Eye (tissue), 1 donor: ENCODE measurements at regions not wholly inside any gene's neighbourhood (a gene's known extent, or its start where the extent isn't known, plus 50 kb on each side); places are given as distances from the start of the nearest gene placed in this dataset.

Source experiments
- DNase-seq: peaks from one replicate; pipeline ENCODE4 v3.0.0-alpha.2; 2015

DNA sequence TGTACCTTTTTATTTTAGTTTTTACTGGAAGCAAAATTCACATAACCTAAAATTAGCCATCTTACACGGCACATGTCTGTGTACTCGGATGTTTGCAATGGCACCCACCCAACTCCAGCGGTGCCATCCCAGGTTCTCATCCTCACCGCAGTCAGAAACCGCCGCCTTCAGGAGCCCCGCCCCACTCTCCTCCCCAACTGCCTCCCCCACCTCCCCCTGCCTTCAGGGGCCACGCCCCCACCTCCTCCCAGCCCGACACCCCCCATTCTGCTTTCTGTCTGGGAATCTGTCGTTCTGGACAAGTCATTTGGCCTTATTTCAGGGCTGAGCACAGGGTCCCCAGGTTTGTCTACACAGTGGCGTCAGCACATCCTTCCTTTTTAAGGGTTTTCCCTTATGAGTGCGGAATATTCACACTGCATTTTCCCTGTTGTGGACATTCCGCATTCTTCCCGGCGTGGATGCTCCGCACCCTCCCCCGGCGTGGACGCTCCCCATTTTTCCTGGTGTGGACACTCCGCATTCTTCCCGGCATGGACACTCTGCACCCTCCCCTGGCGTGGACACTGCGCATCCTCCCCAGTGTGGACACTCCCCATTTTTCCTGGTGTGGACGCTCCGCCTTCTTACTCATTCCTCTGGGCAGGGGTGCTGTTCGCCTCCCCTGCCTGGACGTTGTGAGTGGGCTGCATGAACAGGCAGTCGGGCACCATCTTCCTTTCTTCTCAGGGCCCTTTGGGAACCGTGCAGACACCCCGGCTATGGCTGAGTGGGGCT lies 135.4 kb upstream of the NKX1-1 start:
- no peak for DNase-seq

DNA sequence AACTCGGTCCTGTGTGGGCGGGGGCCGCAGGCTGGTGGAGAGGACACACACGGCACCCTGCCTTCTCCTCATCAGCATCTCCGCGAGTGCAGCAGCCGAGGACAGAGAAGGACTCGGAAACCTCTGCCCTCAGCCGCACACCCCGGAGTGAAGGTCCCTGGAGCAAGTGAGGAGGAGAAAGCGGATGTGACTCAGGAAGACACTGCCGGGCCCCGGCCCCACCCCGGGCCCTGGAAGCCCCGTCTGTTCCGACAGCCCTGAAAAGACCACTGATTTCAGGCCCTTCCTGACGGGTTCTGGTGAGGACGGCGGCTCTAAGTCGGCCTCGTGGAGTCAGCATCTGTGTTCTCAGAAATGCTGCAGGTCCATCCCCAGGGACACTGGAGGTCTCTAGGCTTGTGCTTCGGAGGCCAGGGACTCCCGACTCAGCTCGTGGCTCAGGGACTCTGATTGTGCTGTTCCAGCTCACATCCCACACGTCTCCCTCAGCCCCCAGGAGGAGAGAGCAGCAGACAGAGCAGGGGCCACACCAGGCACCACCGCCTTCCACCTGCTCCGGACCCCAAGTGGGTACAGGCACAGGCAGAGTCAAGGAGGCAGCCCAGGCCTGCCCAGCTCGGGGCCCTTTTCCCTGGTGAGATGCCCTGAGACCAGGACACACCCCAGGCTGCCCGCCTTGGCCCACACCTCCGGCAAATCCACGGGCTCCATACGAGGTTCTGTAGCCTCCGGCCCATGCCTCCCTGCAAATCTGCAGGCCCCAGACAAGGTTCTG lies 134.5 kb upstream of the NKX1-1 start:
- peak; percentile 24 for DNase-seq

DNA sequence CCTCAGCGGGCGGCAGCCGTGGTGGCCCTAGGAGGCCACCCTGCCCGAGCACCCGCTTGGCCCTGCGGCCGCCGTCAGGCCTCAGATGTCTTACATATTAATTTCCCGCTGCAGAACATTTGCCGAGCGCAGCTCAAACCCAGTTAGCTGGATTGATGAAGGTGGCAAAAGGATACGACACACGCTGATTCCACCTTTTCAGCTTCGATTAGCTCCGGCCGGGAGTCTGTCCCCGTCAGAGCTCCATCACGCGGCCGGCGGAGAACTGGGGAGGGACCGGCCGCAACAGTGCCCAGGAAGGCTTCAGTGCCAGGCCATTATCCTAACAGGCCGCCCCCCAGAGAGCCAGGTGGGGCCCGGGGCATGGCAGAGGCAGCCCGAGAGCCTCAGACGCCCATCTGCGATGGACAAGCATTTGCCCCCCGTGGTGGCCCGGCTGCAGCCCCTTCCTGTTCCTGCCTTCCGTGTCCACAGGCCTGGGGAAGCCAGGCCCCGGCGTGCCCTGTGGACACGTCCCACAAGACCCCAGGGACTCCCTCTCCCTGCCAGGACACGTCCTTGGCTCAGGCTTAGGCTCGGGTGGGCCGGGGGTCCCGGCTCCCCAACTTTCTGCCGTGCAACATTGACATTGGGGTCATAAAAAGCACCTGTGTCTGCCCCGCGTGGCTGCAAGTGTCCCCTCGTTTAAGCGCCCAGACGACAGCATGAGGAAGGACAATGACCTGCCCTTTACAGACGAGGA lies 133.8 kb upstream of the NKX1-1 start:
- peak; percentile 45 for DNase-seq

GRCh38 chr4:1538941-1539772 lies 132.9 kb upstream of the NKX1-1 start:
- DNase-seq: peak; percentile 49

DNA sequence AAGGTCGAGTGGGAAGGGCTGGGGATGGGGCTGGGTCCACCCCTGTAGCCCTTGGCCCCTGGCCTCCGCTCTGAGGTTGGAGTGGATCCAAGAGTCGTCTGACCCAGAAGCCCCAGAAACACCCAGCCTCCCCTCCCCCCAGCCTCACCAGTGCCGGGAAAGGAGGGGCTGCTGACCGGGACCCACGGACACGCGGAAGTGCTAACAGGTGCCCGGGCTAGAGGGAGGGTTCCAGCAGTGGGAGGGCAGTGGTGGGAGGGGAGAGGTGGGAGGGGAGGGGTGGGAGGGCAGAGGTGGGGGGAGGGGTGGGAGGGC lies 131.8 kb upstream of the NKX1-1 start:
- DNase-seq: no peak

DNA sequence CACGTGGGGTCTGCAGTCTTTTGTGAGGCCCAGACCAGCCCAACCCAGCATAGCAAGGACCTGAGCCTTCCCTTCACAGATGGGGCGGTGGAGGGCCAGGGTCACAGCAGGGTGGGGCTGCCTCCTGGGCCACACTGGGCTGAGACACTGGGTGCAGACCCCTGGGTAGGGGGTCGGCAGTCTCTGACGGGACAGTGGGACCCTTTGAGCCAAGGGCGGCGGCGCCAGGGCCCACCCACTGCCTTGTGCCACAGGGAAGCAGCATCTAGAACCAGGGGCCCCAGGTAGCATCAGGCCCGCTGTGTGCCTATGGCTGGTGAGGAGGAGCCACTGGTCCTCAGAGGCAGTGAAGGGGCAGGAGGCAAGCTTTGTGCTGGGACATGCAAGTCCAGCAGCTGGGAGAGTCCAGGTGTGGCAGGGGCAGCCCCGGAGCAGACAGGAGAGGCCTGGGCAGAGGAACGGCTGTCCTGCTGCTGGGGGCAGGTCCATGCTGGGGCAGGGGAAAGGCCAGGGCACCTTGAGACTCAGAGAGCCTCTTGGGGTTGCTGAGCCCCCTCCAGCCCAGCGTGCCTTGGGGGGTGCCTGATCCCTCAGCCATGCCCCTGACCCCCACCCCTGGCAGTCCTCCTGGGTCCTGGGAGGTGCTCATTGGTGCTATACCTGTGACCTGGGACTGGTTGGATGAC lies 131.3 kb upstream of the NKX1-1 start:
- DNase-seq: no peak

DNA sequence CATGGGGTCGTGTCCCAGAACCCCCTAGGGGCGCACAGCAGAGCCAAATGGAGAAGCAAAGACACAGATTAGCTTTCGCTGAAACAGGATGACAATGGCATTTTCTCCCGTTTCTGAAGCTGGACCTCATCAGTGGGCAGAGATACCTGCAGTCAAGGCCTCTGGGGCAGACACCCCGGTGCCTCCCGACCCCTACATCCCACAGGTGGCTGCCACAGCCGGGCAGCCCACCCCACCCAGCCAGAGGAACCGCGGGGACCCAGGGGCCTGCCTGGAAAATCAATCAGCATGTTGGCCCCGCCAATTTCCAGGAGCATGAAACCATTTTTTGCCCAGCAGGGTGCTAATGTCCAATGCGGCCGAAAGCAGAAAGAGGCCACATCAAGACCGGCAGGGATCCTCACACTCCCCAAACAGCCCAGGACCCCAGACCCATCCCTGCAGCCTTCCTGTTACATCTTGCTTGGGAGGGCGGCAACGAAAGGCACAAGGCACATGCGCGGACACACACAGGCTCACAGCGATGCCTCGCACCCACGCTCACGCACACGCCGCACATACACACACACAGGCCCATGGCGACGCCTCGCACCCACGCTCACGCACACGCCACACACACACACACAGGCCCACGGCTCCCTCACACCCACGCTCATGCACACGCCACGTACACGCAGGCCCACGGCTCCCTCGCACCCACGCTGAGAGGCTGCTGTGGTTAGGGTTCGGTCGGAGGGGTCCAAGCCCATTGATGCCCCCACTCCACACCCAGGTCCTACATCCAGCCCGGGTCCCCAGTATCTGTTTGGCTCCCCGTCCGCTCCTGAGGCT lies 130.6 kb upstream of the NKX1-1 start:
- no peak for DNase-seq

DNA sequence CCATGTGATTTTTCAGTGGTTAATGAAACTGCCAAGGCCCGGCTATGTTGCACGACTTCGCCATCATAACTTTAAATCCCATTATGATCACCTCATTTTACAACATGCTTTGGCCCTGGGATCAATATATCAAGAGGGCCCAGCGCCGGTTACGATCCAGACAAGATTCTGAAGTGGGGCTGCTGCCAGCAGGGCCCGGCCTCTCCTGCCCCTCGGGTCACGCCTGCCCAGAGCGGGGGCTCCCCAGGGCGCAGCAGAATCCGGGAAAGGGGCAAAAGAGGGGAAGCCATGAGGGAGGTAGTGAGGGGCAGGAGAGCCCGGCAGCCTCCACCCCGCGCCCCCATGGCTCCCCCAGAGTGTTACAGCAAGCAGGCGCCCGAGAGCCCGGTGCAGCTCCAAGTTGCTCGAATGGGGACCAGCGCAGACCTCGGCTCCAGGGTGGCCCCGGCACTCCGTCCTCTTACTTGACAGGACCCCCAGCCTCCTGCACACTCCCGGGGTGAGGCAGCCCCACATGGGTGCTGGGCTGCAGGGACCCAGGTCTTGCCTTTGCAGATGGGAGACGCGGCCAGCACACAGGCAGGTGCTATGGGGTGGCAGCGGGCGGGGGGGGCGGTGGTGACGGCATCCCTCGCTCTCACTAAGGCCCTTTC lies 129.8 kb upstream of the NKX1-1 start:
- no peak for DNase-seq

- no peak for DNase-seq
These were observed 128.8 kb upstream of the NKX1-1 start for GRCh38 chr4:1534876-1535526.

DNA sequence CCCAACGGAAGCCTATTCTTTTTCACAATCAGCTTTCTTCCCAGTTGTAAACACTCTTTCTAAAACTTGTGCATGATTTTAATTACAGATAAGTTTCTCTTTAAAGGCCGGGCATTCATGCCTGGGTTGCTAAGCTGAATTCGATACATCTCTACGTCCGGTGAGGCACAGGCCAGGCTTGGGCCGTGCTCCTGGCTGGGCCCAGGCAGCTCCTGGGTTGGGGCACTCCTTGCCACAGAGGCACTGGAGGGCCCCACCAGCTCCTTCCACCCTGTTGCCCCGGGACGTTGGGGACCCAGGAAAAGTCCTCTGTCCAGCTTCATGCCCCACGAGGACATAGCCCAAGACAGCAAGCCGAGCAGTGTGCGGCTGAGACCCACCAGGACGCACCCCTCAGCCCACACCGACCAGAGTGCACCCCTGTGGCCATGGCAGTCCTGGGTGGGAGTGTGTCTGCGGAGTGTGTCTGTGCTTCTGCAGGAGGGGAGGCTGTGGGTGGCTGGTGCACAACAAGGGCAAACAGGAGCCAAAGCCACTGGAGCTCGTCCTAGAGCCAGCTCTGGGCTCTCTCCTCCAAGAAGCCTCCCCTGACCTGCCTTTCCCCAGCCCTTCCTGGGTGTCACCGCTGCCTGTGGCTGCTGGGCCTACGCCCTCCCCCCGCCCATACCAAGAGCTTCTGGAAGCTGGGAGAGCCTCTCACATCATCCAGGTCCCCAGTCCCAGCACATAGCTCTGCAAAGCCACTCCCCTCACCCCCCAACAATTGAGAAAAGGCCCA lies 128.0 kb upstream of the NKX1-1 start:
- peak; percentile 18 for DNase-seq

DNA sequence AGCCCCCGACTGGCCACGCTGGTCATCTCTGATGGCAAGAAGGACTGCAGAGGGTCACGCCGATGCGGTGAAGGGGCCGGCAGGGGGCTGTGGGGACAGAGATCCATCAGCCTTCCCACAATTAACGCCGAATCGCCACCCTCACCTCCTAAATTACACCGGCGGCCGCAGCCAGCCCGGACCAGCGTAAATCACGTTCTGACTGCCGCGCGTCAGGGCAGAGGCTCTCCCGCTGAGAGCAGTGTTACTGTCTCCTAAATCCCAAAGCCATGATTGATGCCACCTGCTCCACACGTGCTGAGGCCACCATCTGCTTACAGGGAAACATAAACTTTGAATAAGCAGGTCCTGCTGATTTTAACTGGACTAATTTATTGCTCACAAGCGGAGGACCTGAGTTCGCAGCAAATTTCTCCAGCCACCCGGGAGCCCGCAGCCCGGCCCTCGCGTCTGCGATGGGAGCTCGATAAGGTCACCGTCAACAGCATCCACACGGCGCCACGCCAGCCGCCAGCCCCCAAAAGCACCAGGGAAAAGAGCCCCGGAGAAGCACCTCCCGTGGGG lies 127.3 kb upstream of the NKX1-1 start:
- DNase-seq: peak; percentile 76

GRCh38 chr4:1532549-1533395 lies 126.5 kb upstream of the NKX1-1 start:
- DNase-seq: no peak

DNA sequence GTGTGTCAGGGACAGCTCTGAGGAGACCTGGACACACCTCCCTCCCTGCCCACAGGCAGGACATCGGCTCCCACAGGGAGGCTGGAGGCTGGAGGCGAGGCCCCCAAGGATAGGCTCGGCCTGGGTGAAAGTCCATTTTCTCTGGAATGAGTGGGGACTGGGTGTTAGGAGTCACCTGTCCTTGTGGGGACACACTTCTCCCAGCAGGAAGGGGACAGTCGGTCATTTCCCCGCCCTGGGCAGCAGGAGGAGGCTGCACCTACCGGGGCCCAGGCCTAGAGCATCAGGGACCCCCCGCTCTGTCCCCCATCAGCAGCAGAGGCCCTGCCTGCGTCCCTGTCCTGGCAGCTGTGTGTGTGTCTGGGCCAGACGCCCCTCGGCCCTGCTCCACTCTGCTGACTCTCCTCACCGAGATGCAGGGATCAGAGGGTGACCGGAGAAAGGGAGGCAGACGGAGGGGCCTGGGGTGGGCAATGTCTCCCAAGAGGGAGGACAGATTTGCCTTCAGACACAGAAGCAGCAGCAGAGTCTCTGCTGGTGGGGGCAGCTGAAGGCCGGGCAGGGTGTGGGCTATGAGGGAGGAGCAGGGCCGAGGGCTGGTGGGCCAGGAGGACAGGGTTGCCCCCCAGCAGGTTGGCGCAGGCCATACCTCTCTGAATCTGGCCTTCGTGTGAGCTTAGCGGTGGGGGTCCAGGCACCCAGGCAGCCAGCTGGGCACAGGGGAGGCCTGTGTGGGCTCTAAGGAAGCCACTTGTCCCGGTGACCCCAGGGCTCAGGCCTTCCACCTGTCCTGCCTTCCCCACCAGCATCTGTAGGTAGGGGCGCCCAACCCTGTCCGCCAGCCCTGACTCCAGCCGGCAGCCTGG lies 125.7 kb upstream of the NKX1-1 start:
- no peak for DNase-seq

GRCh38 chr4:1530356-1530755 lies 124.1 kb upstream of the NKX1-1 start:
- no peak for DNase-seq

DNA sequence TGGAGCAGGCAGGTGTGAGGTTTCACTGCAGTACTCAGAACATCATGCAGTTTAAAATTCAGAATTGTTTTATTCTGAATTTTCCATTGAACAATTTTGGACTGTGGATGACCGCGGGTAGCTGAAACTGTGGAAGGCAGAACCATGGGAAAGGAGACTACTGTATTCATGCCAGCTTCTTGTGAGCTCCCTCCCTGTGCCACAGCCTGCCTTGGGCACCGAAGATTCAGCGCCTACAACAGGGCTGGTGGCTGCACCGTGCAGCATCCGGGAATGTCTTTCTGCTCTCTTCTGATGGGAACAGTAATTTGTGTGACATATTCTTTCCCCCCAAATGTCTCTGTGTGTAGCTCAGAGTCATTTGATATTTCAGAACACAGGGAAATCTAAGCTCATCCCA lies 118.5 kb upstream of the NKX1-1 start:
- no peak for DNase-seq

DNA sequence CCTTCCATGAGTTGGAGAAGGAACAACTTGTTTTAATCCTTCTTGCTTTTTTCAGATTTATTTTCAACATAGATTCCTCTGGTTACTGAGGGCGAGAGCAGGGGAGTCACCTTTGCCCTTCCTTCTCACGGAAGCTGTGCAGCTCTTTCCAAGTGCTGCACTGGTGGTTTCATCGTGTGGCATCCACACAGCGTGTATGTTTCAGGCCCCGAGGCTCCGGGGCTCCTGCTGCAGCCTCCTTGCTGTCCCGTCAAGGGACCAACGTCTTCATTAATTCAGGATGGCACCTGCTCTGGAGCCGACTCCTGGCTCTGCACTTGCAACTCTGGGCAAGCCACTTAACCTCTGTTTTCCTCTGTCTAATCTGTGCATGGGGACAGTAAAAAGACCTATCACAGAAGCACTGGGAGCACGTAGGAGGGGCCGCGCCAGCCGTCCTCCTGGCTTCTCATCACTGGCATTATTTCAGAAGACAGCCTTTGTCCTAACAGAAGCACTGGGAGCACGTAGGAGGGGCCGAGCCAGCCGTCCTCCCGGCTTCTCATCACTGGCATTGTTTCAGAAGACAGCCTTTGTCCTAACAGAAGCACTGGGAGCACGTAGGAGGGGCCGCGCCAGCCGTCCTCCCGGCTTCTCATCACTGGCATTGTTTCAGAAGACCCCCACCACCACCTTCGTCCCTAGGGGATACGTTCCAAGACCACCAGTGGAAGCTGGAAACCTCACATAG lies 117.8 kb upstream of the NKX1-1 start:
- DNase-seq: no peak
